Activated naive CD8-positive, alpha-beta T cell treated with anti-CD3 and anti-CD28 coated beads for 36 hours (primary cell): ENCODE measurements at regions not wholly inside any gene's neighbourhood (a gene's known extent, or its start where the extent isn't known, plus 50 kb on each side); places are given as distances from the start of the nearest gene placed in this dataset.
"Not testable (repeated sequence)": the region's sequence is repeated elsewhere in the genome, so short reads cannot be mapped to it uniquely, and the experiment has no call there.

Source experiments
- DNase-seq: peaks from one replicate; pipeline ENCODE4 v3.0.0; 2021
- H3K27ac Mint-ChIP-seq: one replicate; pipeline ENCODE4 v1.8.0; 2022; ENCODE audit warnings: mild to moderate bottlenecking, moderate library complexity, mixed read lengths
- H3K27me3 Mint-ChIP-seq: one replicate; pipeline ENCODE4 v1.8.0; 2022; ENCODE audit warnings: mild to moderate bottlenecking, mixed read lengths
- H3K36me3 Mint-ChIP-seq: one replicate; pipeline ENCODE4 v1.8.0; 2021; ENCODE audit warnings: mild to moderate bottlenecking, mixed read lengths
- H3K4me1 Mint-ChIP-seq: one replicate; pipeline ENCODE4 v1.8.0; 2021; ENCODE audit warnings: mixed read lengths
- H3K4me3 Mint-ChIP-seq: one replicate; pipeline ENCODE4 v1.8.0; 2022; ENCODE audit warnings: mild to moderate bottlenecking, moderate library complexity, mixed read lengths
- H3K9me3 Mint-ChIP-seq: one replicate; pipeline ENCODE4 v1.8.0; 2022; ENCODE audit warnings: mixed read lengths

DNA sequence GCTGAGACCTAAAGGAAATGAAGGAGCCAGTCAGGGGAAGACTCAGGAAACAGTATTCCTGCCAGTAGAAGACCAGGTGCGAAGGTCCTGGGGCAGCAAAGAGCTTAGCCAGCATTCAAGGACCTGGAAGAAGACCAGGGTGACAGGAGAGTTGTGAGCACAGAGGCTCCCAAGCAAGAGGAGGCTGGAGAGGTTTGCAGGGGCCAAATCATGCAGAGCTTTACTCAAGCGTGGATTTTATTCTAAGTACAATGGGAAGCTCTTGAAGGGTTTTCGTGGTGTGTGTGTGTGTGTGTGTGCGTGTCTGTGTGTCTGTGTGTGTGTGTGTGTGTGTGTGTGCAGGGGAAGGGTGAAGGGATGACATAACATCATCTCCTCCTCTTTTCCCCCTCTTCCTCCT is 200.7 kb upstream of the IRF2BP2 start:
- not testable (repeated sequence) for H3K27ac Mint-ChIP-seq, H3K4me1 Mint-ChIP-seq, H3K9me3 Mint-ChIP-seq, H3K4me3 Mint-ChIP-seq, H3K36me3 Mint-ChIP-seq, DNase-seq, H3K27me3 Mint-ChIP-seq

DNA sequence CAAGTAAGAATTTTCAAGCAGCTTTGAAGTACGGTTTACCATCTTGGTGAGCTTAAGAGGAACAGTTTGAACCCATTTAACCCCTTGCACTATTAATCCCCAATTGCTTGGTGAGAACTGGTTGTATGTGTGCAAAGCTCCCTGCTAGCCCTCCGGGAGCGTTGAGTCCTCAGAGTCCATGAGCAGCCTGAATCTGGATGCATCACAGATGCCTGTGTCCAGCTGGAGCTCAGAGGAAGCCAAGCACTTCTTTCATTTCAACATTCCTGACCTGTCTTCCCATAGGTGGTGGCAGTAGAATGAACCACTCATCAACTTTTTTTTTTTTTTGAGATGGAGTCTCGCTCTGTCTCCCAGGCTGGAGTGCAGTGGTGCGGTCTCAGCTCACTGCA is 199.9 kb upstream of the IRF2BP2 start:
- H3K9me3 Mint-ChIP-seq, H3K4me3 Mint-ChIP-seq, DNase-seq, H3K27me3 Mint-ChIP-seq, H3K4me1 Mint-ChIP-seq, H3K27ac Mint-ChIP-seq, H3K36me3 Mint-ChIP-seq: not testable (repeated sequence)

DNA sequence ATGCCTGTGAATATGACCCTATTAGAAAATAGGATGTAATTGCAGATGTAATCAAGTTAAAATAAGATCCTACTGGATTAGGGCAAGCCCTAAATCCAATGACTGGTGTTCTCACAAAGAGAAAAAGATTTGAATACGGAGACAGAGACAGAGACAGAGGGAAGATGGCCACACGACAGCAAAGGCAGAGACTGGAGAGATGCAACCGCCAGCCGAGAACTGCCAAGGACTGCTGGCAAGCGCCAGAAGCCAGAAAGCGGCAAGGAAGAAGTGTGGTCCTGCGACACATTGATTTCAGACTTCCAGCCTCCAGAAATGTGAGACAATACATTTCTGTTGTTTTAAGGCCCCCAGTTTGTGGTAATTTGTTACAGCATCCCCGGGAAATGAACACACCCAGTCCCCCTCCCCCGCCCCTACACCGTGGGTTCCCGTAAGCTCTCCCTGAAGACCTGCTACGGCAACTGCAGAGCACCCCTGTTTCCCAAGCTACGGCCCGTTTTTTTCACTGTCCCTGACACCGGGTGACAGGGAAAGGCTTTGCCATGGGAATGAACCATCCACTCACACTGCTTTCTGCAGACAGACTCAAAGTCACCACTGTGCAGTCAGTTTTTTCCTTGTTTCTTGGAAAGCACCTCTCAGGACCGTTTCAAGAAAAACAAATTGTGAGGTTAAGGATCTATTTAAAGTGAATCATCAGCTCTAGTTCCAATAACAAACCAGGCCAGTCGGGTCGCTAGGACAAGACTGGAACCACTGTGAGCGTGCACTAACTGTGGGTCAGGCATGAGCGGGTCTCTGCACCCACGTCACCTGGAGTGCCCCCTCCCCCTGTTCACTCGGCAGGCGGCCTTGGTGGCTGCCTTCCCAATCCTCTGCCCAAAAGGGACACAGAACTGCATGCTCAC is 199.2 kb upstream of the IRF2BP2 start:
- not testable (repeated sequence) for H3K4me3 Mint-ChIP-seq, H3K27me3 Mint-ChIP-seq, H3K4me1 Mint-ChIP-seq, H3K36me3 Mint-ChIP-seq, H3K9me3 Mint-ChIP-seq, H3K27ac Mint-ChIP-seq
- peak; percentile 5 for DNase-seq

DNA sequence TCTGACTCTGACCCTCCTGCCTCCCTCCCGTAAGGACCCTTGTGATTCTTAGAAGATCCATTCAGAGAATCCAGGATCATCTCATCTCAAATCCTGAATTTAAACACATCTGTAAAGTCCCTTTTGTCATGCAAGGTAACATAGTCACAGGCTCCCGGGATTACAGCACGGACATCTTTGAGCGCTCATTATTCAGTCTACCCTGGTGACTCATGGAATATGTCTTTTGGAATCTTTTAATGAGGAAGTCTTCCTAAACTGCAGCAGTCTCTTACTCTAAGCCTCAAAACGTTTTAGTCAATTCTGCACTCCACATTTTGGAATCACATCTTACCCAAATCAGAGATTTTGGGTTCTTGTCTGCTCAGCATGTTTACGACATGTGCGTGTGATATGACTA is 198.5 kb upstream of the IRF2BP2 start:
- H3K27me3 Mint-ChIP-seq, H3K36me3 Mint-ChIP-seq, H3K27ac Mint-ChIP-seq, H3K4me1 Mint-ChIP-seq, H3K4me3 Mint-ChIP-seq, DNase-seq, H3K9me3 Mint-ChIP-seq: not testable (repeated sequence)

DNA sequence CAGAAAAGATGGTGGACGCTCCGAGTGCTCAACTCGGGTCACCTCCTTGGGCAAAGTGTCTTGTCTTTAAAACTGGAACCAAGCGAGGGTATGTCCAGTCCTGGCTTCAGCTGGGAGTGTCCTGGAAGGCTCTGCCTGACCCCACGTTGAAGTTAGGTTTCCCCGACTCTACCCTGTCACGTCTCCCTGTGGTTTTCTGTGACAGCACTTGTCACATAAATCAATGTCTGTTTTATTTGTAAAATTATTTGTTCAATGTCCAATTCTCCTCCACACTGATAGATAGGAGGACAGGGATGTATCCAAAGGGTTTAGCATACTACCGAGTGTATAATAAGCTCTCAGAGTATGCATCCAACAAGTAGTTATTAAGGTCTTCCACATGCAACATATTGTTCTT is 197.7 kb upstream of the IRF2BP2 start:
- not testable (repeated sequence) for H3K27ac Mint-ChIP-seq

DNA sequence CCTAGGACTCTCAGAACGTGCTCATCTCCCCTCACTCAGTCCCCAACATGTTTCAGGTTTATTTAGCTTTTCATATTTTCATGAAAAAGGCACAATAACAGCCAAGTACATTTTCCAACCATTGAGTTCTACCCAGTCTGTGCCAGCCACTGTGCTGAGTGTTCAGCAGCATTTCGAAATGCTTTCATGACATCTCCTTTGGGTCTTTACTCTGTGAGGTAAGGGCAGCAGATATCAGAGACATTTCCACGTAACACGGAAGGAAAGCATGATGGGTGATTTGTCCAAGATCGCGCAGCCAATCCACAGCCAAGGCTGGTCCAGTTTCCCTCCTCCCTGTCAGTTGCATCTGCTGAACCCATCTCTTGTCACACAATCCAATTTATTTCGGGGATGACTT is 192.6 kb upstream of the IRF2BP2 start:
- not testable (repeated sequence) for H3K27me3 Mint-ChIP-seq, DNase-seq, H3K36me3 Mint-ChIP-seq, H3K4me3 Mint-ChIP-seq, H3K9me3 Mint-ChIP-seq, H3K27ac Mint-ChIP-seq, H3K4me1 Mint-ChIP-seq

More for the DNA sequence above, 197.7 kb upstream of the IRF2BP2 start:
- not testable (repeated sequence) for H3K36me3 Mint-ChIP-seq, H3K27me3 Mint-ChIP-seq, H3K9me3 Mint-ChIP-seq, H3K4me3 Mint-ChIP-seq, H3K4me1 Mint-ChIP-seq, DNase-seq

GRCh38 chr1:234801636-234802035 is 191.7 kb upstream of the IRF2BP2 start:
- H3K9me3 Mint-ChIP-seq, H3K27me3 Mint-ChIP-seq, H3K27ac Mint-ChIP-seq, H3K4me1 Mint-ChIP-seq, H3K36me3 Mint-ChIP-seq, H3K4me3 Mint-ChIP-seq, DNase-seq: not testable (repeated sequence)

DNA sequence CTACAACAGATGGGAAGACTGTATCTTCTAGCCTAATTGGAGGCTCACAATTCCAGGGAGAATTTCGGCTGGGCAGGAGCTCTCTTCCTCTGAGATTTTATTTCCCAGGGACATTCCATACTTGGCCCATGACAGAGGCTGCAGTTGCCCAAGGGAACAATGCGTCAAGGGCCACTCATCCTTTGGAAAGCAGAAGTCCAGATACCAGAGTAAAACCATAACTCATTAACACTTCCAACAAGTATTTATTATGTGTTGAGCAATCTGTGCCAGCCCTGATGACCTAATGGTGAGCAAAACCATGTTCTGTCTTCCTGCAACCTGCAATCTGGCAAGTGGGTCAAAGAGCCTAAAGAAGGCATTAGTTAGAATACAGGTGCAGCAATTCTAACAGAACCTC is 191.2 kb upstream of the IRF2BP2 start:
- not testable (repeated sequence) for H3K27me3 Mint-ChIP-seq, H3K4me1 Mint-ChIP-seq, H3K9me3 Mint-ChIP-seq, H3K36me3 Mint-ChIP-seq, H3K27ac Mint-ChIP-seq, DNase-seq, H3K4me3 Mint-ChIP-seq

DNA sequence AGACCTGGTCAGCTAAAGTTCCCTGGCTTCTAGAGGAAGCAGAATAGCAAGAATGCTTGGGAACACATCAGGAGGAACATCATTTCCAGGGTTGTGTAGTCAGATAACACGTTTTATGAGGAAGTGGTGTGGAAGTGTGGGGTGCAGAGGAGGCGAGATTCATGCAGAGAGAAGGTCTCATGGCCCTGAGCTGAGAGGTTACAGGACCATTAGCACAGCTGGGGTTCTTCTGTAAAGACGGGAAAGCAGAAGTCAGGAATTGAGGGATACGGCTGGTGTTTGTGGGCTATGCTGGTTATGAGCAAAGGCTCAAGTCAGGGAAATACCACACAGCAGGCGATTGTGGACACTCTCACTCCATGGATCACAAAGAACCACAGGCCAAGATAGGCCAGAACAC is 190.6 kb upstream of the IRF2BP2 start:
- H3K4me3 Mint-ChIP-seq, H3K4me1 Mint-ChIP-seq, DNase-seq, H3K9me3 Mint-ChIP-seq, H3K36me3 Mint-ChIP-seq, H3K27me3 Mint-ChIP-seq, H3K27ac Mint-ChIP-seq: not testable (repeated sequence)

DNA sequence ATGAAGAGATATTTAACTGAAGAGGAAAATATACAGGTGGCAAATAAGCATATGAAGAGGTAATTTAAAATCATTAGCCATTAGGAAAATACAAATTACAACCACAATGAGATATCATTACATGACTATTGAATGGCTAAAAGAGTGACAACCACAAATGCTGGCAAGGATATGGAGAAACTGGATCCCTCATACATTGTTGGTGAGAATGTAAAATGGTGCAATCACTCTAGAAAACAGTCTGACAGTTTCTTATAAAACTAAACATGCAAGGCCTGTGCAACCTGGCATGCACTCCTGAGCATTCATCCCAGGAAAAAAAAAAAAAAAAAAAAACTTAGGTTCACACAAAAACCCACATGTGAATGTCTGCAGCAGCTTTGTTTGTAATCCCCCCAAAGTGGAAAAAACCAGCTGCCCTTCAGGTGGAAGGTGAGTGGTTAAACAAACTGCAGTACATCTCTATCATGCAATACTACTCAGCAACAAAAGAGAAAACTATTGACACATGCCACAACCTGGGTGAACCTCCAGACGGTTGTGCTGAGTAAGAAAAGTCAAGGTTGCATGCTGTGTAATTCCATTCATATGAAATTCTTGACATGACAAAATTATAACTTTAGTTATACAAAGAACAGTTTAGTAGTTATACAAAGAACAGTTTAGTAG is 189.2 kb upstream of the IRF2BP2 start:
- not testable (repeated sequence) for H3K4me1 Mint-ChIP-seq, H3K27ac Mint-ChIP-seq, DNase-seq, H3K4me3 Mint-ChIP-seq, H3K9me3 Mint-ChIP-seq, H3K27me3 Mint-ChIP-seq, H3K36me3 Mint-ChIP-seq

DNA sequence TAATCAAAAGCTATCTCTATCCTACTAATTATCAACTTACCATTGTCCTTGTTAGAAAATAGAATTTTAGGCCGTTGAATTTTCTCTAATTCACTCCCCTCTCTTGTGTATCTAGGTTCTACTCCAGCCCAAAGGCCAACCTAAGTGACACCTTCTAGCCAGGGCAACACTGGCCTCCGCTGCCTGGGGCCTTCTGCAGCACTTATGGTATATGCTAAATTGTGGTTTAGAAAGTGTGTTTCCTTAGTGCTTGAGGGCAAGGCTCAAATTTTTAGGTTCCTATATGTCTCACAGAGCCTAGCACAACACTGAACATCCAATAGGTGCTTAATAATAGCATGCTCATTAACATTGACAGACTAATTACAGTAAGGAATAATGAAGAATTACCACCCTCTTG is 187.2 kb upstream of the IRF2BP2 start:
- H3K27me3 Mint-ChIP-seq, H3K27ac Mint-ChIP-seq, H3K4me1 Mint-ChIP-seq, H3K4me3 Mint-ChIP-seq, H3K9me3 Mint-ChIP-seq, H3K36me3 Mint-ChIP-seq, DNase-seq: not testable (repeated sequence)

- H3K4me1 Mint-ChIP-seq, H3K36me3 Mint-ChIP-seq, H3K27ac Mint-ChIP-seq, H3K27me3 Mint-ChIP-seq, H3K9me3 Mint-ChIP-seq, DNase-seq, H3K4me3 Mint-ChIP-seq: not testable (repeated sequence)
Observed at GRCh38 chr1:234796438-234796792, 186.4 kb upstream of the IRF2BP2 start.

- H3K9me3 Mint-ChIP-seq, H3K27me3 Mint-ChIP-seq, H3K4me1 Mint-ChIP-seq, DNase-seq, H3K36me3 Mint-ChIP-seq, H3K27ac Mint-ChIP-seq, H3K4me3 Mint-ChIP-seq: not testable (repeated sequence)
Observed at GRCh38 chr1:234795711-234796437, 185.9 kb upstream of the IRF2BP2 start.

DNA sequence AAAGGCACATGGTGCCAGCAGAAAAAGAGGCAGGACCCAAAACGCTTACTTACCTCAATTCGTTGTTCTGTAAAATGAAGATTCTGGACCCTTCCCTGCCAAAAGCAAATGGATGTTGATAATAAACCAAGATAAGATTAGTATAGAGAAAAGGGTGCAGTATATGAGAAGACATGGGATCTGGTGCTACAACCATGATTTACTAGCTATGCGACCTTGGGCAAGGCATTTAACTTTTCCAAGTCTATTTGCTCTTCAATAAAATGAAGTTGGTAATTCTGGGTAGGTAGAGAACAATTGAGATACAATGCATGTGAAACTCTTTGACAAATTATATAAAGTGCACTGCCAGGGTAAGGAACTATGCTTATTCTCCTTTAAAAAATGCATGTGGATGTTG is 185.0 kb upstream of the IRF2BP2 start:
- not testable (repeated sequence) for H3K9me3 Mint-ChIP-seq, H3K36me3 Mint-ChIP-seq, H3K27me3 Mint-ChIP-seq, H3K27ac Mint-ChIP-seq, H3K4me1 Mint-ChIP-seq, H3K4me3 Mint-ChIP-seq, DNase-seq

DNA sequence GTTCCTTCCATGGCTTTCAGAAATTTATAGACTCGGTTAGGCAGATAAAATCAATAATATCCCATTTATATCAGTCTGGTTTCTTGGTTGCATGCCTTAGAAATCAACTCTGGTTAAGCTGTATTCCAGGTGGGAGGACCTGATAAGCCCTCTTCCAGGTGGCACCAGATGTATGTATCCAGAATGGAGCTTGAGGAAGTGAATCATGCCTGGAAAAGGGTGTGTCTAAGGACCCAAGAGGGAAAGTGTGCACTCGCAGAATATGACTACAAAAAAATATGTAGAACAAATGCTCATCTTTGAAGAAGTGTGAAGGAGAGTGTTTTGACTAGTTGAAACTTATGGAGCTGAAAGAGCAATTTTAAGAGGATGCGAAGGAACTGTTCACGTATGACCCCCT is 184.5 kb upstream of the IRF2BP2 start:
- not testable (repeated sequence) for H3K36me3 Mint-ChIP-seq, H3K4me3 Mint-ChIP-seq, H3K27me3 Mint-ChIP-seq, H3K9me3 Mint-ChIP-seq, H3K27ac Mint-ChIP-seq, DNase-seq, H3K4me1 Mint-ChIP-seq

- H3K27ac Mint-ChIP-seq, H3K36me3 Mint-ChIP-seq, DNase-seq, H3K9me3 Mint-ChIP-seq, H3K4me3 Mint-ChIP-seq, H3K4me1 Mint-ChIP-seq, H3K27me3 Mint-ChIP-seq: not testable (repeated sequence)
Observed at GRCh38 chr1:234793924-234794323, 183.9 kb upstream of the IRF2BP2 start.
